ENCODE measurements at regions not wholly inside any gene's neighbourhood (a gene's known extent, or its start where the extent isn't known, plus 50 kb on each side); places are given as distances from the start of the nearest gene placed in this dataset.
A peak's percentile ranks its signal among the peaks of the same experiment; 100 is the strongest.
"Not testable (repeated sequence)": the region's sequence is repeated elsewhere in the genome, so short reads cannot be mapped to it uniquely, and the experiment has no call there.

GRCh38 chrX:66988331-66988730, 349.5 kb upstream of the EDA2R start:
- no peak for TF ChIP-seq CTCF (conservative IDR thresholded peaks at IDR 0.05; ENCODE audit: low read depth)
- DNase-seq (ENCODE audit: low spot score): no peak
- ChIA-PET CTCF (no interaction called here), POLR2A (ENCODE audit: low non-redundant PET) (no interaction called here)
- no peak overlapping the region for H3K27ac ChIP-seq

DNA sequence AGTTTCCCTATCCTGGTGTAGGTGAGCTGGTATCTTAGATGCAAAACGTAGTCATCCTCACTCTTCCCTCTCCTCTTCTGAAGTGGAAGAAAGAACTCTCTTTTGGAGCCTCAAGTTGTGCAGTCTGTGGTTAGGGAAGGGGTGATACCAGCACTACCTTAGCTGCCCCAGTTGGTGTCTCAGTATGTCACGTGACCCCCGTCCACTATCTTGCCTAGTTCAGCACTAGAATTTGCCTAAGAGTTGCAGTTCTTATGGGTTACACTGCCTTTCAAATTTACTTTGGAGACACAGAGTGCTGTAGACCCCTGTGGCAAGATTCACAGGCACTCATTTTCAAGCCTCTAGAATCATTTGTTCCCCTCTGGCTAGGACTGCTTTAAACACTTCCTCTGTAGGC, 322.8 kb upstream of the EDA2R start:
- no peak overlapping the region for H3K27ac ChIP-seq
- TF ChIP-seq CTCF (conservative IDR thresholded peaks at IDR 0.05; ENCODE audit: low read depth): no peak
- POLR2A ChIA-PET (ENCODE audit: low non-redundant PET): no interaction called here
- no peak for DNase-seq (ENCODE audit: low spot score)
- CTCF ChIA-PET: no interaction called here

- no peak overlapping the region for H3K27ac ChIP-seq
- DNase-seq (ENCODE audit: low spot score): no peak
- ChIA-PET CTCF (interaction anchor here (0.9 kb wide), 1 partner anchor 292 kb away, joined by 3 read pairs; no protein-coding TSS in a partner anchor), POLR2A (ENCODE audit: low non-redundant PET) (no interaction called here)
- no peak for TF ChIP-seq CTCF (conservative IDR thresholded peaks at IDR 0.05; ENCODE audit: low read depth)
Observed at GRCh38 chrX:66931713-66932112, 292.8 kb upstream of the EDA2R start.

DNA sequence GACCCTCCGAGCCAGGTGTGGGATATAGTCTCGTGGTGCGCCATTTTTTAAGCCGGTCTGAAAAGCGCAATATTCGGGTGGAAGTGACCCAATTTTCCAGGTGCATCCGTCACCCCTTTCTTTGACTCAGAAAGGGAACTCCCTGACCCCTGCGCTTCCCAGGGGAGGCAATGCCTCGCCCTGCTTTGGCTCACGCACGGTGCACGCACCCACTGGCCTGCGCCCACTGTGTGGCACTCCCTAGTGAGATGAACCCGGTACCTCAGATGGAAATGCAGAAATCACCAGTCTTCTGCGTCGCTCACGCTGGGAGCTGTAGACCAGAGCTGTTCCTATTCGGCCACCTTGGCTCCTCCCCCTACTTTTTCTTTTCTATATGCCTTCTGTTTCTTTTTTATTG, 291.6 kb upstream of the EDA2R start:
- POLR2A ChIA-PET (ENCODE audit: low non-redundant PET); H3K27ac ChIP-seq; DNase-seq (ENCODE audit: low spot score); CTCF ChIA-PET: not testable (repeated sequence)

GRCh38 chrX:66920296-66920695, 281.4 kb upstream of the EDA2R start:
- ChIA-PET CTCF (no interaction called here), POLR2A (ENCODE audit: low non-redundant PET) (no interaction called here)
- no peak for DNase-seq (ENCODE audit: low spot score)
- TF ChIP-seq CTCF (conservative IDR thresholded peaks at IDR 0.05; ENCODE audit: low read depth): no peak
- H3K27ac ChIP-seq: no peak overlapping the region

GRCh38 chrX:66919280-66919832, 280.5 kb upstream of the EDA2R start:
- ChIA-PET CTCF (no interaction called here), POLR2A (ENCODE audit: low non-redundant PET) (no interaction called here)
- peak; percentile 1 for DNase-seq (ENCODE audit: low spot score)
- no peak overlapping the region for H3K27ac ChIP-seq
- TF ChIP-seq CTCF (conservative IDR thresholded peaks at IDR 0.05; ENCODE audit: low read depth): no peak

DNA sequence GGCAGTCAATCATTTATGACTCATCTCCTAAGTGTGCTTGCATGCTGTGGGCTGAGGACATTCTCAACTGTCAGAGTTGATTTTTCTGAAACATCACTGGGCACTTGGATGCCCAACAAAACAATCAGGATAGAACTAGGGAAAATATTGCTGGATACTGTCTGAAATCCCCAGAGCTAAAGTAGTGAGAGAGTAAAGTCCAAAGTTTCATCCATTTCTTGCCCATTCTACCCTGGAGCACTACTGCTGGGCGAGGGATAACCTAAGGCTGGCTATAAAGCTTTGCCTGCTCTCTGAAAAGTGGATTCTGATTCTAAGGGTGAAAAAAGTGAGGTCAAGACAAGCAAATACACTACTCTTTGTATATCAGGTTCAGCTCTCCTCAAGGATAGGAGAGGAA, 279.6 kb upstream of the EDA2R start:
- ChIA-PET CTCF (no interaction called here), POLR2A (ENCODE audit: low non-redundant PET) (no interaction called here)
- DNase-seq (ENCODE audit: low spot score): no peak
- TF ChIP-seq CTCF (conservative IDR thresholded peaks at IDR 0.05; ENCODE audit: low read depth): no peak
- no peak overlapping the region for H3K27ac ChIP-seq
